ENCODE measurements at regions not wholly inside any gene's neighbourhood (a gene's known extent, or its start where the extent isn't known, plus 50 kb on each side); places are given as distances from the start of the nearest gene placed in this dataset.

DNA sequence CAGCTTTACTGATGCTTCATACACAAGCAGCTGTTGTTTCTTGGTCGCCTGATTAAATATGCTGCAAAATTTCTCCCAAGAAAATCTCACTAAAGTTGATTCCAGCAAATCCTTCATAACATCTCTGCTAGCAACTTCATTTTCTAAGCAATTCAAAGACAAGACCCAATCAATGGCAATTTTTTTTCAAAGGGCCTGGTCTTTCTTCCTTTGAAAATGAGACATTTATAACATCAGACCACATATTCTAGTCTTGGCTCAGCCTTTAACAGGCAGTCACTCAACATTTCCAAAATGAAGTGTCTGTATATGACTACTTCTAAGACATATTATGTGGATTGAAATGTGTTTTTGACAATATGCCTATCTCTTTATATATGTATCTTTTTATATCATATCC, 702.6 kb downstream of the KCNA4 start:
- Histone ChIP-seq H3K4me2 (ENCODE audit: insufficient read depth, low read length) (no peak overlapping the region), H3K79me2 (ENCODE audit: control insufficient read depth, insufficient read depth, low read length) (no peaks in the 10 kb centered on the region), H3K9me3 (replicated peaks; ENCODE audit: control insufficient read depth, insufficient read depth, low read length) (no peaks in the 10 kb centered on the region), H3K27me3 (ENCODE audit: control insufficient read depth in 2 of 2, insufficient read depth in 2 of 2, low read length in 2 of 2) (no peaks in the 10 kb centered on the region), H3K9me1 (replicated peaks; ENCODE audit: control insufficient read depth, extremely low read depth, insufficient read depth, low read length) (no peaks in the 10 kb centered on the region), H3K4me1 (ENCODE audit: control insufficient read depth, extremely low read depth, insufficient read depth, low read length) (peaks cover 7% of the 10 kb centered on the region), H3K27ac (ENCODE audit: insufficient read depth, low read depth, low read length) (no peak overlapping the region), H3K4me3 (replicated peaks in 1 of 3; ENCODE audit: insufficient read depth in 1 of 3, low read depth in 1 of 3, low read length in 3 of 3) (no peak overlapping the region), H3K9ac (replicated peaks; ENCODE audit: extremely low read depth, insufficient read depth, low read length) (no peak overlapping the region), H3K36me3 (ENCODE audit: control insufficient read depth in 2 of 2, extremely low read depth in 1 of 2, insufficient read depth in 2 of 2, low read length in 2 of 2) (no peaks in the 10 kb centered on the region), H2AFZ (ENCODE audit: low read depth, low read length) (no peak overlapping the region), H4K20me1 (replicated peaks; ENCODE audit: control insufficient read depth, extremely low read depth, insufficient read depth, low read length) (no peaks in the 10 kb centered on the region)
- FAIRE-seq (no peak), DNase-seq (ENCODE audit: low read depth, low spot score) (no peak)
- intact Hi-C loops (cut with micrococcal nuclease) (no loop called here), dilution Hi-C loops (cut with MboI; ENCODE audit: extremely low pct_ligation_motif_present, low sequenced_read_pairs) (no loop called here)
- ChIA-PET POLR2A (no interaction called here), CTCF (no interaction called here)
- TF ChIP-seq MYC (IDR thresholded peaks at IDR 0.05; ENCODE audit: low read depth, low read length) (no peak), MAX (IDR thresholded peaks at IDR 0.05; ENCODE audit: insufficient read depth, insufficient read length) (no peak), POLR2AphosphoS5 (IDR thresholded peaks at IDR 0.05; ENCODE audit: insufficient read depth, low read depth, low read length) (no peak), EZH2 (IDR thresholded peaks at IDR 0.05; ENCODE audit: borderline replicate concordance, low read depth, low read length, severe bottlenecking) (no peak), FOS (IDR thresholded peaks at IDR 0.05; ENCODE audit: borderline replicate concordance, insufficient read depth, low read length) (no peak), POLR2A (IDR thresholded peaks at IDR 0.05; ENCODE audit: low read depth, low read length) (no peak), GATA2 (IDR thresholded peaks at IDR 0.05; ENCODE audit: insufficient read depth, insufficient read length, low read depth, low read length) (no peak)
- no TSS peak for BruUV-seq (replicated peaks)

- CTCF ChIA-PET, result interaction anchor here (0.8 kb wide), 1 partner anchor 17 kb away, joined by 4 read pairs; no protein-coding TSS in a partner anchor
- H3K4me3 ChIP-seq (replicated peaks in 1 of 3; ENCODE audit: insufficient read depth in 1 of 3, low read depth in 1 of 3, low read length in 3 of 3), result no peak overlapping the region
- POLR2A ChIA-PET, result no interaction called here
- peaks cover 7% of the 10 kb centered on the region for H3K4me1 ChIP-seq (ENCODE audit: control insufficient read depth, extremely low read depth, insufficient read depth, low read length)
- BruUV-seq (replicated peaks), result no TSS peak
- H3K9me1 ChIP-seq (replicated peaks; ENCODE audit: control insufficient read depth, extremely low read depth, insufficient read depth, low read length), result no peaks in the 10 kb centered on the region
- dilution Hi-C loops (cut with MboI; ENCODE audit: extremely low pct_ligation_motif_present, low sequenced_read_pairs), result no loop called here
- H4K20me1 ChIP-seq (replicated peaks; ENCODE audit: control insufficient read depth, extremely low read depth, insufficient read depth, low read length), result no peaks in the 10 kb centered on the region
- intact Hi-C loops (cut with micrococcal nuclease), result no loop called here
- H3K9ac ChIP-seq (replicated peaks; ENCODE audit: extremely low read depth, insufficient read depth, low read length), result no peak overlapping the region
- FAIRE-seq (no peak), DNase-seq (ENCODE audit: low read depth, low spot score) (no peak)
- H3K79me2 ChIP-seq (ENCODE audit: control insufficient read depth, insufficient read depth, low read length), result no peaks in the 10 kb centered on the region
- no peaks in the 10 kb centered on the region for H3K9me3 ChIP-seq (replicated peaks; ENCODE audit: control insufficient read depth, insufficient read depth, low read length)
- H3K27ac ChIP-seq (ENCODE audit: insufficient read depth, low read depth, low read length), result no peak overlapping the region
- no peak overlapping the region for H2AFZ ChIP-seq (ENCODE audit: low read depth, low read length)
- H3K4me2 ChIP-seq (ENCODE audit: insufficient read depth, low read length), result no peak overlapping the region
- no peaks in the 10 kb centered on the region for H3K36me3 ChIP-seq (ENCODE audit: control insufficient read depth in 2 of 2, extremely low read depth in 1 of 2, insufficient read depth in 2 of 2, low read length in 2 of 2)
- TF ChIP-seq, protein P1, sequence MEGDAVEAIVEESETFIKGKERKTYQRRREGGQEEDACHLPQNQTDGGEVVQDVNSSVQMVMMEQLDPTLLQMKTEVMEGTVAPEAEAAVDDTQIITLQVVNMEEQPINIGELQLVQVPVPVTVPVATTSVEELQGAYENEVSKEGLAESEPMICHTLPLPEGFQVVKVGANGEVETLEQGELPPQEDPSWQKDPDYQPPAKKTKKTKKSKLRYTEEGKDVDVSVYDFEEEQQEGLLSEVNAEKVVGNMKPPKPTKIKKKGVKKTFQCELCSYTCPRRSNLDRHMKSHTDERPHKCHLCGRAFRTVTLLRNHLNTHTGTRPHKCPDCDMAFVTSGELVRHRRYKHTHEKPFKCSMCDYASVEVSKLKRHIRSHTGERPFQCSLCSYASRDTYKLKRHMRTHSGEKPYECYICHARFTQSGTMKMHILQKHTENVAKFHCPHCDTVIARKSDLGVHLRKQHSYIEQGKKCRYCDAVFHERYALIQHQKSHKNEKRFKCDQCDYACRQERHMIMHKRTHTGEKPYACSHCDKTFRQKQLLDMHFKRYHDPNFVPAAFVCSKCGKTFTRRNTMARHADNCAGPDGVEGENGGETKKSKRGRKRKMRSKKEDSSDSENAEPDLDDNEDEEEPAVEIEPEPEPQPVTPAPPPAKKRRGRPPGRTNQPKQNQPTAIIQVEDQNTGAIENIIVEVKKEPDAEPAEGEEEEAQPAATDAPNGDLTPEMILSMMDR (IDR thresholded peaks at IDR 0.05; ENCODE audit: extremely low read depth in 1 of 2, insufficient read depth in 1 of 2, low read depth in 1 of 2, low read length in 2 of 2), result no peak
- TF ChIP-seq GATA2 (IDR thresholded peaks at IDR 0.05; ENCODE audit: insufficient read depth, insufficient read length, low read depth, low read length) (no peak), EZH2 (IDR thresholded peaks at IDR 0.05; ENCODE audit: borderline replicate concordance, low read depth, low read length, severe bottlenecking) (no peak), POLR2A (IDR thresholded peaks at IDR 0.05; ENCODE audit: low read depth, low read length) (no peak), POLR2AphosphoS5 (IDR thresholded peaks at IDR 0.05; ENCODE audit: insufficient read depth, low read depth, low read length) (no peak), MAX (IDR thresholded peaks at IDR 0.05; ENCODE audit: insufficient read depth, insufficient read length) (no peak), JUN (IDR thresholded peaks at IDR 0.05; ENCODE audit: borderline replicate concordance, insufficient read depth, insufficient read length, low read depth) (no peak), MYC (IDR thresholded peaks at IDR 0.05; ENCODE audit: low read depth, low read length) (no peak), FOS (IDR thresholded peaks at IDR 0.05; ENCODE audit: borderline replicate concordance, insufficient read depth, low read length) (no peak)
- H3K27me3 ChIP-seq (ENCODE audit: control insufficient read depth in 2 of 2, insufficient read depth in 2 of 2, low read length in 2 of 2), result no peaks in the 10 kb centered on the region
Measured at GRCh38 chr11:29312812-29313211, 704.0 kb downstream of the KCNA4 start.
